Neural crest cell (in vitro differentiated cells): ENCODE measurements at regions not wholly inside any gene's neighbourhood (a gene's known extent, or its start where the extent isn't known, plus 50 kb on each side); places are given as distances from the start of the nearest gene placed in this dataset.

ENCODE experiments used
- DNase-seq: peaks from one replicate; pipeline ENCODE4 v3.0.0; 2021; ENCODE audit warnings: low read depth, mixed read lengths, low spot score
- H3K27ac Mint-ChIP-seq: one replicate; pipeline ENCODE4 v1.8.0; 2021; ENCODE audit warnings: mild to moderate bottlenecking, mixed read lengths; ENCODE audit not compliant: unreplicated experiment
- H3K27me3 Mint-ChIP-seq: 2 replicates; pipeline ENCODE4 v1.8.0; 2021; ENCODE audit warnings: low read depth, mild to moderate bottlenecking, mixed read lengths
- H3K36me3 Mint-ChIP-seq: 2 replicates; pipeline ENCODE4 v1.8.0; 2021; ENCODE audit warnings: low read depth, mild to moderate bottlenecking, mixed read lengths
- H3K4me1 Mint-ChIP-seq: 2 replicates; pipeline ENCODE4 v1.8.0; 2021; ENCODE audit warnings: mixed read lengths
- H3K4me3 Mint-ChIP-seq: one replicate; pipeline ENCODE4 v1.8.0; 2021; ENCODE audit warnings: mild to moderate bottlenecking, mixed read lengths
- H3K9me3 Mint-ChIP-seq: 2 replicates; pipeline ENCODE4 v1.8.0; 2021; ENCODE audit warnings: mixed read lengths
- TF ChIP-seq, protein P1 (sequence below): fragments of 200-600 bp; sonication (generic); conservative IDR thresholded peaks from 2 replicates; pipeline ENCODE4 v1.5.0; 2021; ENCODE audit warnings: antibody characterized with exemption, mild to moderate bottlenecking

DNA sequence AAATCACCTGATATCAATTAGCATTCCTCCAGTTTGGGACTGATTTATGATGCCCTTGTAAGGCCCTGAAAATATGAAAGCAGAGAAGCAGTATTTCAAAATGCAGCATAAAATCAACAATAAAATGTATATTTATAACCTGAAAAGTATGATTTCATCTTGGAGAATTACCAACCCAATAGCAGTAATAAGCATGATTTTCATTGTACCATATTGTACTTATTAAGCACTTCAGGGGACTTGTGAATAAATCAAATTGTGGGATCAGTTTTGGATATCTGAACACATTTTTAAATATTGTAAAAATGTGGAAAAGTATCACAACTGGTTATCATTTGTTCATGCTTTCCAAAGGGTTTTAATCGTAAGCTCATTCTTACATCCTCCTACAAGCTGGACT is 250.8 kb downstream of the DMRT2 start:
- no peaks in the 10 kb centered on the region for H3K27me3 Mint-ChIP-seq
- no peak overlapping the region for H3K4me3 Mint-ChIP-seq
- no peaks in the 10 kb centered on the region for H3K36me3 Mint-ChIP-seq
- TF ChIP-seq, protein P1, sequence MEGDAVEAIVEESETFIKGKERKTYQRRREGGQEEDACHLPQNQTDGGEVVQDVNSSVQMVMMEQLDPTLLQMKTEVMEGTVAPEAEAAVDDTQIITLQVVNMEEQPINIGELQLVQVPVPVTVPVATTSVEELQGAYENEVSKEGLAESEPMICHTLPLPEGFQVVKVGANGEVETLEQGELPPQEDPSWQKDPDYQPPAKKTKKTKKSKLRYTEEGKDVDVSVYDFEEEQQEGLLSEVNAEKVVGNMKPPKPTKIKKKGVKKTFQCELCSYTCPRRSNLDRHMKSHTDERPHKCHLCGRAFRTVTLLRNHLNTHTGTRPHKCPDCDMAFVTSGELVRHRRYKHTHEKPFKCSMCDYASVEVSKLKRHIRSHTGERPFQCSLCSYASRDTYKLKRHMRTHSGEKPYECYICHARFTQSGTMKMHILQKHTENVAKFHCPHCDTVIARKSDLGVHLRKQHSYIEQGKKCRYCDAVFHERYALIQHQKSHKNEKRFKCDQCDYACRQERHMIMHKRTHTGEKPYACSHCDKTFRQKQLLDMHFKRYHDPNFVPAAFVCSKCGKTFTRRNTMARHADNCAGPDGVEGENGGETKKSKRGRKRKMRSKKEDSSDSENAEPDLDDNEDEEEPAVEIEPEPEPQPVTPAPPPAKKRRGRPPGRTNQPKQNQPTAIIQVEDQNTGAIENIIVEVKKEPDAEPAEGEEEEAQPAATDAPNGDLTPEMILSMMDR: no peak
- H3K9me3 Mint-ChIP-seq: peaks cover 15% of the 10 kb centered on the region
- no peaks in the 10 kb centered on the region for H3K4me1 Mint-ChIP-seq
- DNase-seq: no peak
- H3K27ac Mint-ChIP-seq: no peak overlapping the region

DNA sequence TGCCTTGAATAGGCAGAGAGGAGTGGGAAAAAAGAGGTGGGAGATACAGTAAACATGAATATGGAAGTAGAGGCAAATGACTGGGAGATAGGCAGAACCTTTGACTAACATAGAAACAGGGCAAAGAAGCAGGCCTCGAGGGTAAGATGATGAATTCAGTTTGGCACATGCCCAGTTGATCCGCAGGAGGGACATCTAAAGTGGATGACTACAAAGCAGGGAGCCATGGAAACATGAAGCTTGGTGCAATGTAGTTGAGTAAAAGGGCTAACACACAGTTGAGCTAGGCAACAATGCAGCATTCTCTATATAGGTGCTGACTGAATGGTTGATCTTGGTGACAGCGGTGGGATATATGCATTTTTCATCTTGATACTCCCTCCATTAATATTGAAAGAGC is 253.8 kb downstream of the DMRT2 start:
- Mint-ChIP-seq H3K4me3 (no peak overlapping the region), H3K27ac (no peak overlapping the region), H3K9me3 (peaks cover 10% of the 10 kb centered on the region), H3K4me1 (no peaks in the 10 kb centered on the region), H3K27me3 (no peaks in the 10 kb centered on the region), H3K36me3 (no peaks in the 10 kb centered on the region)
- TF ChIP-seq, protein P1: no peak
- no peak for DNase-seq

DNA sequence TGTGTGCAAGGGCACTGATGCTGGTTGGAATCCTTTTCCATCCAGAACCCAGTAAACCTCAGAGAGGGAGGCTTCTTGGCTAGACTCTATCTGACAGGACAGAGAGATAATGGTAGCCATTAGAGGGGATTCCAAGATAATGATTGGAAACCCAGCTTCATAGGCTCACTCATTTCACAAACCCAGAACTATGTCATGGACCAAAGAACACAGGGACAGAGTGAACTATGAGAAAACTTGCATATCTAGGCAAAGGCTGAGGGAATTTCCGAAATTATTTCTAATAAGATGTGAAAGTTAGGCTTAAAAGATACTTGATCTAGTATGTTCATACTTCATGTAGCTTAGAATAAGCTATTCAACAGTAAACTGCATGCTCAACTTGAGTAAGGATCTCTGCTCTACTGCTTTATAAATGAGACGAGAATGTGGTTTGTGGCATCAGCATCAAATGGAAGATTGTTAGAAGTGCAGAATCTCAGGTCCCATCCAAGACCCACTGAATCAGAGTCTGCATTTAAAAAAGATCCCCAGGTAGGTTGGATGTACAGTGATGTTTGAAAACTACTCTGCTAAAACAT is 261.4 kb downstream of the DMRT2 start:
- H3K9me3 Mint-ChIP-seq: peaks cover 11% of the 10 kb centered on the region
- TF ChIP-seq, protein P1: no peak
- no peak for DNase-seq
- H3K36me3 Mint-ChIP-seq: peaks cover 1% of the 10 kb centered on the region
- H3K27ac Mint-ChIP-seq: no peak overlapping the region
- H3K4me1 Mint-ChIP-seq: no peaks in the 10 kb centered on the region
- no peaks in the 10 kb centered on the region for H3K27me3 Mint-ChIP-seq
- no peak overlapping the region for H3K4me3 Mint-ChIP-seq

DNA sequence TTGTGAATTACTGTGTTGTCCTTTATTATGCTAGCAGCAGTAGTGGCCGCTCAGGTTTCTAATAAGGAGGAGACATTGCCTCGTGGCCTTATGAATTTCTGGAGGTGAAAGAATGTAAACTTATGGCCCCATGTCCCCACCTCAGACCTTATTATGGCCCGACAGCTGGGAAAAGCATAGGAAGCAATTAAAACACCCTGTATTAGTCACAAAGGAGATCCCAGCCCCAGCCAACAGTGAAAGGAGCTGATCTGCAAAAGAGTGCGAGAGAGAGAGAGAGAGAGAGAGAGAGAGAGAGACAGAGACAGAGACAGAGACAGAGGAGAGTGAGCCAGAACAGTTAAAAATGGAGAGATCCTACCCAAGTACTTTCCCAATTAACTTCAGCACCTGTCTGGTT is 269.3 kb downstream of the DMRT2 start:
- no peak for DNase-seq
- no peaks in the 10 kb centered on the region for H3K4me1 Mint-ChIP-seq
- no peak overlapping the region for H3K4me3 Mint-ChIP-seq
- no peaks in the 10 kb centered on the region for H3K27me3 Mint-ChIP-seq
- H3K9me3 Mint-ChIP-seq: peaks cover 18% of the 10 kb centered on the region
- H3K36me3 Mint-ChIP-seq: peaks cover 3% of the 10 kb centered on the region
- TF ChIP-seq, protein P1: no peak
- no peak overlapping the region for H3K27ac Mint-ChIP-seq

DNA sequence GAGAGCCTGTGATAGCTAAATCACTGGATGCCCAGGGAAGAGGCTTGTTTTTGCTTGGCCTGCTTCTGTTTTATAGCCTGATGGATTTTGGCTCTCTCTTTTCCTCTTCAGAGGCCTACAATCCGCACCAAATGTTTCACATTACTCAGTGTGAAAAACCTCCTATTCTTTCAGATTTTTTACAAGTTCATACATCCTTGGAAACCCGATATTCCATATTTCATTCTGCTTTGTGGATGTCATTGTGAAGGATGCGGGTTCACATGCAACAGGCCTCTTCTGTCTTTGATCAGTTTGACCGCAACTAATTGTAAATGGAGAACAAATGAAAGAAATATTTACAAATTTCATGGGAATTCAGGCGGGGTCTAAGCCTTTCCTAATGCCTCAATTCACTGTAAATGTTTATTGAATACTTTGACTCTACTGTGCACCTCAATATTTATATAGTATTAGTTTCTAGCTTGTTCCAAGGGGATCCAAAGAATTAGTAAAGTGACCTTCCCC is 269.9 kb downstream of the DMRT2 start:
- TF ChIP-seq, protein P1: no peak
- Mint-ChIP-seq H3K4me1 (no peaks in the 10 kb centered on the region), H3K27ac (no peak overlapping the region), H3K4me3 (no peak overlapping the region), H3K36me3 (peaks cover 3% of the 10 kb centered on the region), H3K27me3 (no peaks in the 10 kb centered on the region), H3K9me3 (peaks cover 18% of the 10 kb centered on the region)
- DNase-seq: no peak
